MM.1S (cell line): ENCODE measurements at regions not wholly inside any gene's neighbourhood (a gene's known extent, or its start where the extent isn't known, plus 50 kb on each side); places are given as distances from the start of the nearest gene placed in this dataset.

Source experiments
- DNase-seq: peaks from one replicate; pipeline ENCODE4 v3.0.0-alpha.2; 2015
- H2AFZ ChIP-seq: fragments of 300-600 bp; sonication (generic); 2 replicates; pipeline ENCODE4 v1.6.0; 2016; ENCODE audit warnings: antibody characterized with exemption, low read length
- H3F3A ChIP-seq: fragments of 300-600 bp; sonication (generic); 2 replicates; pipeline ENCODE4 v1.6.1; 2016; ENCODE audit warnings: mild to moderate bottlenecking, antibody characterized with exemption, low read length, moderate library complexity, mixed read lengths; ENCODE audit not compliant: insufficient read depth
- H3K27ac ChIP-seq: fragments of 300-600 bp; sonication (generic); 2 replicates; pipeline ENCODE4 v1.5.1; 2016; ENCODE audit warnings: mild to moderate bottlenecking, low read length
- H3K27me3 ChIP-seq: fragments of 300-600 bp; sonication (generic); replicated peaks from 2 replicates; pipeline ENCODE4 v1.6.0; 2016; ENCODE audit warnings: low read length; ENCODE audit not compliant: insufficient read depth
- H3K36me3 ChIP-seq: fragments of 300-600 bp; sonication (generic); replicated peaks from 2 replicates; pipeline ENCODE4 v1.6.1; 2016; ENCODE audit warnings: mild to moderate bottlenecking, low read length, mixed read lengths; ENCODE audit not compliant: insufficient read depth
- H3K4me1 ChIP-seq: fragments of 300-600 bp; sonication (generic); 2 replicates; pipeline ENCODE4 v1.6.1; 2016; ENCODE audit warnings: low read length, mixed read lengths
- H3K4me2 ChIP-seq: fragments of 300-600 bp; sonication (generic); 2 replicates; pipeline ENCODE4 v1.6.0; 2016; ENCODE audit warnings: low read depth, low read length
- H3K4me3 ChIP-seq: fragments of 300-600 bp; sonication (generic); 2 replicates; pipeline ENCODE4 v1.5.1; 2016; ENCODE audit warnings: low read length, mixed read lengths
- H3K79me2 ChIP-seq: fragments of 300-600 bp; sonication (generic); 2 replicates; pipeline ENCODE4 v1.6.1; 2016; ENCODE audit warnings: mixed run types, low read length, mixed read lengths
- H3K9ac ChIP-seq: fragments of 300-600 bp; sonication (generic); 2 replicates; pipeline ENCODE4 v1.6.1; 2016; ENCODE audit warnings: low read length, mixed read lengths
- H3K9me2 ChIP-seq: fragments of 300-600 bp; sonication (generic); replicated peaks from 2 replicates; pipeline ENCODE4 v1.6.1; 2016; ENCODE audit warnings: mild to moderate bottlenecking, low read length, mixed read lengths; ENCODE audit not compliant: insufficient read depth
- H3K9me3 ChIP-seq: fragments of 300-600 bp; sonication (generic); replicated peaks from 2 replicates; pipeline ENCODE4 v1.6.1; 2016; ENCODE audit warnings: mild to moderate bottlenecking, low read length, mixed read lengths; ENCODE audit not compliant: insufficient read depth
- H4K20me1 ChIP-seq: fragments of 300-600 bp; sonication (generic); 2 replicates; pipeline ENCODE4 v1.6.1; 2016; ENCODE audit warnings: mild to moderate bottlenecking, low read length, moderate library complexity, mixed read lengths; ENCODE audit not compliant: insufficient read depth
- EZH2 ChIP-seq: fragments of 300-600 bp; sonication (generic); optimal IDR thresholded peaks from 2 replicates; pipeline ENCODE3; 2017; ENCODE audit warnings: low read depth, mild to moderate bottlenecking, antibody characterized with exemption, low read length, mixed read lengths
- EZH2phosphoT487 ChIP-seq: fragments of 300-600 bp; sonication (generic); IDR thresholded peaks from 2 replicates; pipeline ENCODE4 v1.6.1; 2018; ENCODE audit warnings: antibody characterized with exemption, low read length
- TF ChIP-seq, protein P1 (sequence below): fragments of 300-600 bp; sonication (generic); IDR thresholded peaks from 2 replicates; pipeline ENCODE4 v1.5.1; 2016; ENCODE audit warnings: antibody characterized with exemption, low read length, mixed read lengths

DNA sequence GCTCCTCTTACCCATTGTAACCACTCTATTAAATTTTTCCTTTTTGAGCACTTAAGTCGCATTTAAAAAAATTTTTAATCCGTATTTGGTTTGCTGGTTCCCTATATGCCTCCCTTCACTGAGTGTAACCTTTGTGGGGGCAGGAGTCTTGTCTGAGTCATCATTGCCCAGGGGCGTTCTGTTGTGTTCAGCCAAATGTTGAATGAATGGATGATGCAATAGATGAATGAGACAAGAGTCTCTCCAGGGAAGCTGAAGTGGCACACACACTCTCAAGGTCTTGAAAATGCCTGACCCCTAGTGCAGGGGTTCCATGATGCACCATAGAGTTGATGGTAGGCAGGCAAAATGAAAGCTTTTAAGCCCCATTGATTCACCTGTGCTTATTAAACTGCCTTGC, 123.0 kb upstream of the RBFOX1 start:
- no peak overlapping the region for H2AFZ ChIP-seq
- H4K20me1 ChIP-seq = no peaks in the 10 kb centered on the region
- no peak overlapping the region for H3K27ac ChIP-seq
- no peaks in the 10 kb centered on the region for H3K36me3 ChIP-seq
- no peak overlapping the region for H3K9ac ChIP-seq
- H3F3A ChIP-seq = no peaks in the 10 kb centered on the region
- no peaks in the 10 kb centered on the region for H3K9me3 ChIP-seq
- no peaks in the 10 kb centered on the region for H3K79me2 ChIP-seq
- no peak overlapping the region for H3K4me2 ChIP-seq
- H3K27me3 ChIP-seq = no peaks in the 10 kb centered on the region
- TF ChIP-seq EZH2phosphoT487 = no peak
- TF ChIP-seq, protein P1, sequence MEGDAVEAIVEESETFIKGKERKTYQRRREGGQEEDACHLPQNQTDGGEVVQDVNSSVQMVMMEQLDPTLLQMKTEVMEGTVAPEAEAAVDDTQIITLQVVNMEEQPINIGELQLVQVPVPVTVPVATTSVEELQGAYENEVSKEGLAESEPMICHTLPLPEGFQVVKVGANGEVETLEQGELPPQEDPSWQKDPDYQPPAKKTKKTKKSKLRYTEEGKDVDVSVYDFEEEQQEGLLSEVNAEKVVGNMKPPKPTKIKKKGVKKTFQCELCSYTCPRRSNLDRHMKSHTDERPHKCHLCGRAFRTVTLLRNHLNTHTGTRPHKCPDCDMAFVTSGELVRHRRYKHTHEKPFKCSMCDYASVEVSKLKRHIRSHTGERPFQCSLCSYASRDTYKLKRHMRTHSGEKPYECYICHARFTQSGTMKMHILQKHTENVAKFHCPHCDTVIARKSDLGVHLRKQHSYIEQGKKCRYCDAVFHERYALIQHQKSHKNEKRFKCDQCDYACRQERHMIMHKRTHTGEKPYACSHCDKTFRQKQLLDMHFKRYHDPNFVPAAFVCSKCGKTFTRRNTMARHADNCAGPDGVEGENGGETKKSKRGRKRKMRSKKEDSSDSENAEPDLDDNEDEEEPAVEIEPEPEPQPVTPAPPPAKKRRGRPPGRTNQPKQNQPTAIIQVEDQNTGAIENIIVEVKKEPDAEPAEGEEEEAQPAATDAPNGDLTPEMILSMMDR = no peak
- no peak for TF ChIP-seq EZH2
- no peak overlapping the region for H3K4me3 ChIP-seq
- H3K9me2 ChIP-seq = no peaks in the 10 kb centered on the region
- H3K4me1 ChIP-seq = no peaks in the 10 kb centered on the region
- no peak for DNase-seq

DNA sequence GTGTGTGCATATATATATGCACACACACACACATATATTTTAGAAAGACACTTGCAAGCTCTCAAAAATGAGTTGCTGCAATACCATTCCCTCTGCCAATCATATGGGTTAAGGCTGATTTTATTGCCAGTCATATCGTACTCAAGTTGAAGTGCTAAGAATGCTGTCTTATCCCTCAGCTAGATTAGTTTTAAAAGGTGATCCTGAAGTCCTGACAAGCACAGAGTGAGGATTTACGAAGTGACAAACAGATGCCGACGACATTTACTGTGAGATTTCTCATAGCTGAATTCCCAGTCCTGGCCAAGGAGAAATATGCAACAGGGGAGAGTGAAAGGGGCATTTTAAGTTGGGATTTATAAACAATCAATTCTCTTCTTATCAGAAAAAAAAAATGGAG, 126.2 kb upstream of the RBFOX1 start:
- TF ChIP-seq EZH2 (no peak), EZH2phosphoT487 (no peak)
- TF ChIP-seq, protein P1 = no peak
- no peak overlapping the region for H3K4me2 ChIP-seq
- H4K20me1 ChIP-seq = no peaks in the 10 kb centered on the region
- DNase-seq = no peak
- H3F3A ChIP-seq = no peaks in the 10 kb centered on the region
- no peak overlapping the region for H3K9ac ChIP-seq
- no peaks in the 10 kb centered on the region for H3K36me3 ChIP-seq
- H3K79me2 ChIP-seq = no peaks in the 10 kb centered on the region
- H2AFZ ChIP-seq = no peak overlapping the region
- no peak overlapping the region for H3K27ac ChIP-seq
- no peaks in the 10 kb centered on the region for H3K27me3 ChIP-seq
- H3K9me2 ChIP-seq = no peaks in the 10 kb centered on the region
- H3K4me3 ChIP-seq = no peak overlapping the region
- H3K4me1 ChIP-seq = no peaks in the 10 kb centered on the region
- H3K9me3 ChIP-seq = no peaks in the 10 kb centered on the region

- Histone ChIP-seq H3K9me2 (no peaks in the 10 kb centered on the region), H3K4me1 (no peaks in the 10 kb centered on the region), H2AFZ (no peak overlapping the region), H3K9ac (no peak overlapping the region), H3K79me2 (no peaks in the 10 kb centered on the region), H3K9me3 (no peaks in the 10 kb centered on the region), H3K27ac (no peak overlapping the region), H4K20me1 (no peaks in the 10 kb centered on the region), H3K4me3 (no peak overlapping the region), H3K36me3 (no peaks in the 10 kb centered on the region), H3K4me2 (no peak overlapping the region), H3K27me3 (no peaks in the 10 kb centered on the region), H3F3A (no peaks in the 10 kb centered on the region)
- TF ChIP-seq EZH2 (no peak), EZH2phosphoT487 (no peak)
- TF ChIP-seq, protein P1 = no peak
- DNase-seq = no peak
Measured at GRCh38 chr16:7200320-7200719, 132.3 kb upstream of the RBFOX1 start.

DNA sequence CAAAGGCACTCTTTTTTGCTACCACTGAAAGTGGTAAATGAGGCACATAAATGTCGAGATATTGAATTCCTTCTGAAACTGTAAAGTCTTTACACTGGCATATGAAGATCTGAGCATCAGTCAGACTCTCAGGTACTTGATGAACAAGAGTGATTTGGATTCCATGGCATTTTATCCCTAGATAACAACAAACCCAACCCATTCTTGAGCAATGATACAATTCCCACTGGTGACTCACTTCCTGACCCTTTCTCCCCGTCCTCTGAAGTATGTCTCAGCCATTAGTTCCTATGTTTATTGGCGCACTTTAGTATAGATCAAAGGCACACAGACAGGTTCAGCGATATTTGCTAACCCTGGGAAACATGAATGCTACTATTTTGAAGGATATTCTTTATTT, 147.0 kb upstream of the RBFOX1 start:
- H3K4me1 ChIP-seq = no peaks in the 10 kb centered on the region
- H3K36me3 ChIP-seq = no peaks in the 10 kb centered on the region
- no peaks in the 10 kb centered on the region for H3K27me3 ChIP-seq
- no peak overlapping the region for H3K4me3 ChIP-seq
- no peaks in the 10 kb centered on the region for H3K9me2 ChIP-seq
- no peak overlapping the region for H3K27ac ChIP-seq
- H3F3A ChIP-seq = no peaks in the 10 kb centered on the region
- no peaks in the 10 kb centered on the region for H3K79me2 ChIP-seq
- no peaks in the 10 kb centered on the region for H3K9me3 ChIP-seq
- no peak for TF ChIP-seq EZH2phosphoT487
- TF ChIP-seq, protein P1 = no peak
- TF ChIP-seq EZH2 = no peak
- no peak for DNase-seq
- H3K4me2 ChIP-seq = no peak overlapping the region
- no peak overlapping the region for H2AFZ ChIP-seq
- no peaks in the 10 kb centered on the region for H4K20me1 ChIP-seq
- no peak overlapping the region for H3K9ac ChIP-seq
